Thoracic aorta (tissue), 2 donors: ENCODE measurements at regions not wholly inside any gene's neighbourhood (a gene's known extent, or its start where the extent isn't known, plus 50 kb on each side); places are given as distances from the start of the nearest gene placed in this dataset.

Source experiments
- ATAC-seq: fragments of 150-250 bp; one replicate; pipeline ENCODE4 v1.8.0; 2017; ENCODE audit warnings: low read depth; ENCODE audit not compliant: insufficient number of reproducible peaks, low FRiP score
- DNase-seq: peaks from one replicate; pipeline ENCODE4 v3.0.0-alpha.2; 2020; ENCODE audit warnings: low spot score
- H3K27ac ChIP-seq, 2 donors: fragments of 200-600 bp; sonication (generic); 1 replicate in 1 of 2; 2 replicates in 1 of 2; pipeline ENCODE4 v1.5.1; 2016; ENCODE audit warnings: mild to moderate bottlenecking in 2 of 2, moderate library complexity in 2 of 2
- H3K27me3 ChIP-seq: fragments of 200-600 bp; sonication (generic); replicated peaks from 2 replicates; pipeline ENCODE4 v1.6.0; 2016; ENCODE audit warnings: mild to moderate bottlenecking; ENCODE audit not compliant: insufficient read depth
- H3K36me3 ChIP-seq: fragments of 200-600 bp; sonication (generic); one replicate; pipeline ENCODE4 v1.5.1; 2016
- H3K4me1 ChIP-seq, 2 donors: fragments of 200-600 bp; sonication (generic); 1 replicate in 1 of 2; 2 replicates in 1 of 2; pipeline versions ENCODE4 v1.5.1 to v1.6.0; 2016; ENCODE audit warnings: low read depth in 2 of 2, mild to moderate bottlenecking in 1 of 2; ENCODE audit not compliant: control insufficient read depth in 1 of 2
- H3K4me3 ChIP-seq: fragments of 200-600 bp; sonication (generic); 2 replicates; pipeline ENCODE4 v1.5.1; 2016; ENCODE audit warnings: mild to moderate bottlenecking
- H3K9me3 ChIP-seq: fragments of 200-600 bp; sonication (generic); 2 replicates; pipeline ENCODE4 v1.5.1; 2016
- CTCF ChIP-seq: fragments of 200-600 bp; sonication (generic); IDR thresholded peaks from one replicate; pipeline ENCODE4 v1.5.1; 2019; ENCODE audit warnings: antibody characterized with exemption

- no peaks in the 10 kb centered on the region for H3K9me3 ChIP-seq
- H3K27me3 ChIP-seq, result no peaks in the 10 kb centered on the region
- no peak overlapping the region for H3K4me3 ChIP-seq
- H3K36me3 ChIP-seq, result no peaks in the 10 kb centered on the region
- peaks cover 3 to 24% of the 10 kb centered on the region in 2 donors for H3K4me1 ChIP-seq
- ATAC-seq (no peak), DNase-seq (no peak)
- H3K27ac ChIP-seq, result no peak overlapping the region
- no peak for TF ChIP-seq CTCF
Measured at GRCh38 chr2:173654161-173654895, 299.7 kb downstream of the CDCA7 start.

GRCh38 chr2:173654896-173655265, 300.2 kb downstream of the CDCA7 start:
- DNase-seq, result no peak
- no peaks in the 10 kb centered on the region for H3K9me3 ChIP-seq
- no peak for TF ChIP-seq CTCF
- no peak overlapping the region for H3K27ac ChIP-seq
- no peak for ATAC-seq
- no peaks in the 10 kb centered on the region for H3K36me3 ChIP-seq
- H3K27me3 ChIP-seq, result no peaks in the 10 kb centered on the region
- no peak overlapping the region for H3K4me3 ChIP-seq
- H3K4me1 ChIP-seq, result peaks cover 3 to 22% of the 10 kb centered on the region in 2 donors

GRCh38 chr2:173656086-173656485, 301.4 kb downstream of the CDCA7 start:
- H3K36me3 ChIP-seq, result no peaks in the 10 kb centered on the region
- peaks cover 3 to 16% of the 10 kb centered on the region in 2 donors for H3K4me1 ChIP-seq
- no peak overlapping the region for H3K27ac ChIP-seq
- ATAC-seq (no peak), DNase-seq (no peak)
- TF ChIP-seq CTCF, result no peak
- H3K27me3 ChIP-seq, result no peaks in the 10 kb centered on the region
- no peak overlapping the region for H3K4me3 ChIP-seq
- H3K9me3 ChIP-seq, result no peaks in the 10 kb centered on the region

GRCh38 chr2:173657996-173658717, 303.5 kb downstream of the CDCA7 start:
- H3K36me3 ChIP-seq, result no peaks in the 10 kb centered on the region
- no peaks in the 10 kb centered on the region for H3K9me3 ChIP-seq
- no peak overlapping the region for H3K4me3 ChIP-seq
- DNase-seq, result no peak
- TF ChIP-seq CTCF, result no peak
- peaks cover 0 to 12% of the 10 kb centered on the region in 2 donors for H3K4me1 ChIP-seq
- no peak overlapping the region for H3K27ac ChIP-seq
- no peak for ATAC-seq
- H3K27me3 ChIP-seq, result no peaks in the 10 kb centered on the region

GRCh38 chr2:173658946-173659371, 304.3 kb downstream of the CDCA7 start:
- Histone ChIP-seq H3K4me3 (no peak overlapping the region), H3K9me3 (no peaks in the 10 kb centered on the region), H3K36me3 (no peaks in the 10 kb centered on the region), H3K4me1 (peaks cover 0 to 10% of the 10 kb centered on the region in 2 donors), H3K27me3 (no peaks in the 10 kb centered on the region), H3K27ac (no peak overlapping the region)
- TF ChIP-seq CTCF, result no peak
- ATAC-seq (no peak), DNase-seq (no peak)
